ENCODE measurements at regions not wholly inside any gene's neighbourhood (a gene's known extent, or its start where the extent isn't known, plus 50 kb on each side); places are given as distances from the start of the nearest gene placed in this dataset.

DNA sequence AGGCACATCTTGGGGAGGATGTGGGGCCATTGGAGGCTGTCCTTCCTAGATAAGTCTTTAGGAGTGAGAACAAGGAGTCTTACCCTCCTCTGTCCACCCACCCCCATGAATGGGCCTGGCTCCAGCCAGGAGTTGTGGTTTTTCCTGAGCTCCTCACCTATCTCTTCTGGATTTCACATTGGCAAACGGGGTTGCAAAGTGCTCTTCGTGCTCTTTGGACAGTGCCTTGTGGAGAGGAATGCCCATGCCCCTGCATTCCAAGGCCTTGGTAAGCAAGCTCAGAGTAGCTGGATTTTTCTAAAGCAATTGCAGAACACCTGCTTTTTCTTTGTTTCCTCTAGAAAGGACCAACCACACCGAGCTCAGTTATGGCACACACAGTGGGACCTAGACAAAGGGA lies 152.1 kb upstream of the CAMK1G start:
- Histone ChIP-seq H3K4me1 (ENCODE audit: insufficient read depth, poor library complexity, severe bottlenecking) (peaks cover 35% of the 10 kb centered on the region), H3K9me3 (ENCODE audit: severe bottlenecking) (no peaks in the 10 kb centered on the region), H3K27me3 (ENCODE audit: insufficient read depth, poor library complexity, severe bottlenecking) (no peaks in the 10 kb centered on the region), H3K27ac (ENCODE audit: poor library complexity, severe bottlenecking) (peak overlapping the region; percentile 99), H3K4me3 (ENCODE audit: severe bottlenecking) (peak overlapping the region; percentile 51), H3K36me3 (ENCODE audit: low read depth) (peaks cover 40% of the 10 kb centered on the region)
- DNase-seq (ENCODE audit: low spot score) (no peak), ATAC-seq (ENCODE audit: low read depth) (no peak)
- TF ChIP-seq, protein P1, sequence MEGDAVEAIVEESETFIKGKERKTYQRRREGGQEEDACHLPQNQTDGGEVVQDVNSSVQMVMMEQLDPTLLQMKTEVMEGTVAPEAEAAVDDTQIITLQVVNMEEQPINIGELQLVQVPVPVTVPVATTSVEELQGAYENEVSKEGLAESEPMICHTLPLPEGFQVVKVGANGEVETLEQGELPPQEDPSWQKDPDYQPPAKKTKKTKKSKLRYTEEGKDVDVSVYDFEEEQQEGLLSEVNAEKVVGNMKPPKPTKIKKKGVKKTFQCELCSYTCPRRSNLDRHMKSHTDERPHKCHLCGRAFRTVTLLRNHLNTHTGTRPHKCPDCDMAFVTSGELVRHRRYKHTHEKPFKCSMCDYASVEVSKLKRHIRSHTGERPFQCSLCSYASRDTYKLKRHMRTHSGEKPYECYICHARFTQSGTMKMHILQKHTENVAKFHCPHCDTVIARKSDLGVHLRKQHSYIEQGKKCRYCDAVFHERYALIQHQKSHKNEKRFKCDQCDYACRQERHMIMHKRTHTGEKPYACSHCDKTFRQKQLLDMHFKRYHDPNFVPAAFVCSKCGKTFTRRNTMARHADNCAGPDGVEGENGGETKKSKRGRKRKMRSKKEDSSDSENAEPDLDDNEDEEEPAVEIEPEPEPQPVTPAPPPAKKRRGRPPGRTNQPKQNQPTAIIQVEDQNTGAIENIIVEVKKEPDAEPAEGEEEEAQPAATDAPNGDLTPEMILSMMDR (IDR thresholded peaks at IDR 0.05; ENCODE audit: poor library complexity, severe bottlenecking), result no peak

DNA sequence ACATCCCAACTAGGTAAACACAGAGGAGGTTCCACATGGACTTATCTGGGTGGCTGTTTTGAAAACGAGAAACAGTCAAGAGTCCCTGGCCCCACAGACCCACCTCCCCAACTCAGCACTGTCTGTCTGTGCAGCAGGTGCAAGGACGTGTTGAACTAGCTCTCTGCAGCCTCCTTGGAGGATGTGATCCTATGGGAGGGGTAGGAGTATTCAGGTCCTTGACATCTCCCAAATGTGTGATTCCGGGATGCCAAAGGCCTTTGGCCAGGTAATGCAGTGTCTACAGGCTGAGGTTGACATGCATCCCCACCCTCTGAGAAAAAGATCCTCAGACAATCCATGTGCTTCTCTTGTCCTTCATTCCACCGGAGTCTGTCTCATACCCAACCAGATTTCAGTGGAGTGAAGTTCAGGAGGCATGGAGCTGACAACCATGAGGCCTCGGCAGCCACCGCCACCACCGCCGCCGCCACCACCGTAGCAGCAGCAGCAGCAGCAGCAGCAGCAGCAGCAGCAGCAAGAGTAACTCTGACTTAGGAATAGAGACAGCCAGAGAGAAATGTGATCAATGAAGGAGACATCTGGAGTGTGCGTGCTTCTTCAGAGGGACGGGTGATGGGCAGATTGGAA lies 151.6 kb upstream of the CAMK1G start:
- Histone ChIP-seq H3K4me3 (ENCODE audit: severe bottlenecking) (peak overlapping the region; percentile 51), H3K27me3 (ENCODE audit: insufficient read depth, poor library complexity, severe bottlenecking) (no peaks in the 10 kb centered on the region), H3K27ac (ENCODE audit: poor library complexity, severe bottlenecking) (peak overlapping the region; percentile 99), H3K36me3 (ENCODE audit: low read depth) (peaks cover 40% of the 10 kb centered on the region), H3K9me3 (ENCODE audit: severe bottlenecking) (no peaks in the 10 kb centered on the region), H3K4me1 (ENCODE audit: insufficient read depth, poor library complexity, severe bottlenecking) (peaks cover 35% of the 10 kb centered on the region)
- TF ChIP-seq, protein P1 (IDR thresholded peaks at IDR 0.05; ENCODE audit: poor library complexity, severe bottlenecking), result no peak
- DNase-seq (ENCODE audit: low spot score) (no peak), ATAC-seq (ENCODE audit: low read depth) (no peak)

DNA sequence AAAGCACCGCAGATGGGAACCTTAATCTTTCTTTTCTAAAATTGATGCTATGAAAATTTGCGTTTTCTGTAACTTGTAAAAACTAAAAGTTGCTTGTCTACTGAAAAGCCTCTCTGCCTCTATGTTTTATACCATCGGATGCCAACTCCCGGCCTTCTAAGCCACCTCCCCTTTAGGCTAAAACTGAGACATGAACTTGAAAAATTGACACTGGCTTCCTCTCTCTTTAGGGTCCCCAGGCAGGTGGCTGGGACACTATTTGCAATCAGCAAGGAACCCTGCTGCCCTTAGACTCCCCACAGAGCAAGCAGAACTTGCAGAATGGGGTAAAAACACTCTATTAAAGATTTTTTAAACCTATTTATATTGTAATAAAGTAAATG lies 151.1 kb upstream of the CAMK1G start:
- Histone ChIP-seq H3K36me3 (ENCODE audit: low read depth) (peaks cover 40% of the 10 kb centered on the region), H3K4me1 (ENCODE audit: insufficient read depth, poor library complexity, severe bottlenecking) (peaks cover 32% of the 10 kb centered on the region), H3K27me3 (ENCODE audit: insufficient read depth, poor library complexity, severe bottlenecking) (no peaks in the 10 kb centered on the region), H3K4me3 (ENCODE audit: severe bottlenecking) (peak overlapping the region; percentile 51), H3K9me3 (ENCODE audit: severe bottlenecking) (no peaks in the 10 kb centered on the region), H3K27ac (ENCODE audit: poor library complexity, severe bottlenecking) (peak overlapping the region; percentile 99)
- TF ChIP-seq, protein P1 (IDR thresholded peaks at IDR 0.05; ENCODE audit: poor library complexity, severe bottlenecking), result no peak
- DNase-seq (ENCODE audit: low spot score), result no peak
- ATAC-seq (ENCODE audit: low read depth), result no peak

DNA sequence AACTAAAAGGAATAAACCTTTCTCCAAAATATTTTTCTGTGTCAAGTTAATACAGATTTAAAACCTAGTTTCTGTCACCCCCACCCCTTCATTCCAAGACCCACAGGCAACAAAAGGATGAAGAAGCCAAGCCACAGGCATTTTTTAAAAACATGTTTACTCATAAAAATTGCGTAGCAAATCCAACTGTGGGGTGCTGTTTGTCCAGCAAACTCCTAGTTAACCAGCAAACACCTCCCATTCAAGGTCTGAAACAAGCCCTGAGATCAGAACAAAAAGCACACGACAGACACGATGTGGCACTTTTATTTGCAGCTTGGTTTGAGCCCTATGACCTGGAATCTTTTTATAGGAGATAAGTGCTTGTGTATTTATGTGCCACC lies 149.9 kb upstream of the CAMK1G start:
- H3K4me1 ChIP-seq (ENCODE audit: insufficient read depth, poor library complexity, severe bottlenecking), result peaks cover 29% of the 10 kb centered on the region
- H3K9me3 ChIP-seq (ENCODE audit: severe bottlenecking), result no peaks in the 10 kb centered on the region
- no peak for DNase-seq (ENCODE audit: low spot score)
- H3K27me3 ChIP-seq (ENCODE audit: insufficient read depth, poor library complexity, severe bottlenecking), result no peaks in the 10 kb centered on the region
- H3K36me3 ChIP-seq (ENCODE audit: low read depth), result peaks cover 40% of the 10 kb centered on the region
- H3K27ac ChIP-seq (ENCODE audit: poor library complexity, severe bottlenecking), result peak overlapping the region; percentile 99
- peak; percentile 24 for ATAC-seq (ENCODE audit: low read depth)
- no peak overlapping the region for H3K4me3 ChIP-seq (ENCODE audit: severe bottlenecking)
- TF ChIP-seq, protein P1 (IDR thresholded peaks at IDR 0.05; ENCODE audit: poor library complexity, severe bottlenecking), result no peak

DNA sequence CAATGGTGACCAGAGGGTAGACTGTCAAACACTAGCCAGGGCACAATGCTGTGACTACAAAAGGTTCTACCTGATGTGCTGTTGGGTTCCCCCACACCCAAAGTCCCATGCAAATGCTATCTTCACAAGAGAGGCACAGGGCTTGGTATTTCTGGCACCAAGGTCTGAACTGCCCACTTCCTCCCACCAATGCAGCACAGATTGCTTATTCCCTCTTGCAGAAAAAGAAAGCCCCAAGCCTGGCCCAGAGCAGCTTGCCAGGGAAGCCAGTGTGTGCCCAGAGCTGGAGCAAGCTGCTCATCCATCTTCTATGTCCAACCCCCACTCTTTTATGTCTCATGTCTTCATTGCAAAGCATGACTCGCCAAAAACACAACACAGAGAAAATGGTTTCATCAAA lies 149.4 kb upstream of the CAMK1G start:
- Histone ChIP-seq H3K27me3 (ENCODE audit: insufficient read depth, poor library complexity, severe bottlenecking) (no peaks in the 10 kb centered on the region), H3K9me3 (ENCODE audit: severe bottlenecking) (no peaks in the 10 kb centered on the region), H3K27ac (ENCODE audit: poor library complexity, severe bottlenecking) (peak overlapping the region; percentile 99), H3K4me1 (ENCODE audit: insufficient read depth, poor library complexity, severe bottlenecking) (peaks cover 29% of the 10 kb centered on the region), H3K36me3 (ENCODE audit: low read depth) (peaks cover 38% of the 10 kb centered on the region), H3K4me3 (ENCODE audit: severe bottlenecking) (no peak overlapping the region)
- DNase-seq (ENCODE audit: low spot score) (peak; percentile 60), ATAC-seq (ENCODE audit: low read depth) (peak; percentile 47)
- TF ChIP-seq, protein P1 (IDR thresholded peaks at IDR 0.05; ENCODE audit: poor library complexity, severe bottlenecking), result no peak

All from RWPE2 (cell line).